HG03066 (cell line): ENCODE measurements at regions not wholly inside any gene's neighbourhood (a gene's known extent, or its start where the extent isn't known, plus 50 kb on each side); places are given as distances from the start of the nearest gene placed in this dataset.
"Not testable (repeated sequence)": the region's sequence is repeated elsewhere in the genome, so short reads cannot be mapped to it uniquely, and the experiment has no call there.

Source experiments
- ATAC-seq: cut with Tn5 transposase; IDR thresholded peaks from one replicate; pipeline ENCODE4 v1.9.1; 2021; ENCODE audit warnings: low read depth; ENCODE audit not compliant: unreplicated experiment

DNA sequence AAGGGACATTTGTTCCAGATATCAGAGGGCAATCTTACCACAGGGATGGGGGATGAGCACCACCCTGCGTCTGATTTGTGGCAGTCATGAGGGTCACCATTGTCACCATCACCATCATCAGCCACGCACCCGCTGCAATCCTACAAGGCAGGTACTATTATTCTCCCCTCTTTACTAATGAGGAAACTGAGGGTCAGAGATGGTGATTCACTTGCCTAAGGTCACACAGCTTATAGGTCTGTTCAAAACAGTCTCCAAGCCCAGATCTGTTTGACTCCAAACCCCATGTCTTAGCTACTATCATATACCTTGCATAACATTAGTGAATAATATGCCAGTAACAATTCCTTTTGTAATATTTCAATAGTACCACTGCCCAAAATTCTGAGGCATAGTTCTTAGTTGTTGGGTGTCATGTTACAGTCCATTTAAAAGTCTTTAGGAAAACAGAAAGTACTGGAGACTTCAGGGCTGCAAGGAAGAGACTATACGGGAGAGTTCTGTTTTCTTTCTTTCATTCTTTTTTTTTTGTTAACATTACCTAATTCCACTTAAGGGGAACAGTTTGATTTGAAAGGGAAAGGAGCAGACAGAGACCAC lies 166.4 kb downstream of the C16orf95 start:
- ATAC-seq: no peak

DNA sequence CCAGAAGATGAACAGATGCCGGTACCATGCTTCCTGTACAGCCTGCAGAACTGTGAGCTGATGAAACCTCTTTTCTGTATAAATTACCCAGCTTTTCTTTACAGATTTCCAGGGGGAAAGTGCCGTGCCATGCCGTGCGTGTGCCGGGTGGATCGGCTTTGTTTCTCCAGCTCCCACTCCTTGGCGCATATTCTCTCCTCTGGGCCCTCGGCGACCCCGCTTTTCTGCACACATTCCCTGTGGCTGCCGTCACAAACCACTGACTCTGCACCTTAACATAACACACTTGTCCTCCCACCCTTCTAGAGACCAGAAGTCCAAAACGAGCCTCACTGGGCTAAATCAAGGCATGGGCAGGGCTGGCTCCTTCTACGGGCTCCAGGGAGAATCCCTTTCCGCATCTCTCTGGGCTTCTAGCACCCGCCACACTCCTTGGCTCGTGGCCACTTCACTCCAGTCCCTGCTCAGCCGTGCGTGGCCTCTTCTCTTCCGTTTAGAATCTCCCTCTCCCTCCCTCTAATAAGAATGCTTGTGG lies 164.9 kb downstream of the C16orf95 start:
- ATAC-seq: no peak

DNA sequence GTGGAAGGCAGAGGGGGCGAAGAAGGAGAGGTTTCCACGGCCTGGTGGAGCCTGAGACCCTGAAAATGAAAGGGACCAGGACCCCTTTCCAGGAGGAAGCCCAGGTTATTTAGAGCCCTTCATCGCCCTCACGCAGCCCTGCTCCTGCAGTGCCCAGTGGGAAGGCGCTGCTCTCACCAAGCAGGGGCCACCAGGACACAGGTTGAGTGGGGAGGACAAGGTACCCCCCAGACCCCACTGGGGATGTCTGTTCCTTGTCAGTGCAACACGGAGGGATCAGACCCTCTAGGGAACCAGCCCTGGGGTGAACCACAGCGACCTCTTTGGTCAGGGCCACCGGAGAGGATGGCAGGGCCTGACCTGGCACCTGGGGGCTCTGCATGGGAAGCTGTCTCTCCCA lies 163.9 kb downstream of the C16orf95 start:
- no peak for ATAC-seq

DNA sequence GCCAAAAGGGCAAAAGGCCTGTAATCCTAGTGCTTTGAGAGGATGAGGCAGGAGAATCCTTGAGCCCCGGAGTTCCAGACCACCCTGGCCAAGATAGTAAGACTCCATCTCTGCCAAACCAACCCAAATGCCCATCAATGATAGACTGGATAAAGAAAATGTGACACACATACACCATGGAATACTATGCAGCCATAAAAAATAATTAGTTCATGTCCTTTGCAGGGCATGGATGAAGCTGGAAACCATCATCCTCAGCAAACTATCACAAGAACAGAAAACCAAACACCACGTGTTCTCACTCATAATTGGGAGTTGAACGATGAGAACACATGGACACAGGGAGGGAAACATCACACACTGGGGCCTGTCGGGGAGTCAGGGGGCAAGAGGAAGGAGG lies 161.9 kb downstream of the C16orf95 start:
- ATAC-seq: not testable (repeated sequence)

DNA sequence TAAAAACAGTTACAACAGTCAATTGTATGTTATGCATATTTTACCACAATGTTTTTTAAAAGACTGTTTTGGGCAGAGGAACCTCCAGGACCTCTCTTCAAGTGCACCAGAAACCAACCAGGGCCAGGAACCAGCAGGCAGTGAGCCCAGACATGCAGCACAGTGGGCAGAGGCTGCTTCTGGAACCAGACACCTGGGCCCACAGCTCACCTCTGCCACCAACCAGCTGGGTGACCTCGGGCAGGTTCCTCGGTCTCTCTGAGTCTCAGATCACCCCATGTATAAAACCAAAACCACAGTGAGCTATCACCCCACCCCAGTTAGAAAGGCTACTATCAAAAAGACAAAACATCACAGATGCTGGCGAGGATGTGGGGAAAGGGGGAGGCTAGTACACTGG lies 161.0 kb downstream of the C16orf95 start:
- ATAC-seq: no peak

DNA sequence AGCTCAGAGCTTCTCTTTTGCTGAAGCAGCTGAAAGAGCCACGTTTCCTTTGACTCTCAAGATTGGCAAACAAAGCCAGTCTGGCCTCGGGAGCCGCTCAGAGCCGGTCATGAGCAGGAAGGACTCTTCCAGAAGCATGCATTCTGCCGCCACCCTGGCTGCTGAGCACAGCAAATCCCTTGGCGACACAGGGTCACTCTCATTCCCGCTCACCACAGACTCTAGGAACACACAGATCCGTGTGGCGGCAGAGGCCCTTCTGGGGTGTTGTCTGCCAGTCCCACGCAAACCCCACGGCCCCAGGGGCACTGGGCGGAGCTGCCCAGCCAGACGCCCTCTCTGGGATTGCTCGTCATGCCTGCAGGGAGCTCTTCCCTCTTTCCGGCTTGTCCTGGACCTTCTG lies 157.0 kb downstream of the C16orf95 start:
- ATAC-seq: no peak

DNA sequence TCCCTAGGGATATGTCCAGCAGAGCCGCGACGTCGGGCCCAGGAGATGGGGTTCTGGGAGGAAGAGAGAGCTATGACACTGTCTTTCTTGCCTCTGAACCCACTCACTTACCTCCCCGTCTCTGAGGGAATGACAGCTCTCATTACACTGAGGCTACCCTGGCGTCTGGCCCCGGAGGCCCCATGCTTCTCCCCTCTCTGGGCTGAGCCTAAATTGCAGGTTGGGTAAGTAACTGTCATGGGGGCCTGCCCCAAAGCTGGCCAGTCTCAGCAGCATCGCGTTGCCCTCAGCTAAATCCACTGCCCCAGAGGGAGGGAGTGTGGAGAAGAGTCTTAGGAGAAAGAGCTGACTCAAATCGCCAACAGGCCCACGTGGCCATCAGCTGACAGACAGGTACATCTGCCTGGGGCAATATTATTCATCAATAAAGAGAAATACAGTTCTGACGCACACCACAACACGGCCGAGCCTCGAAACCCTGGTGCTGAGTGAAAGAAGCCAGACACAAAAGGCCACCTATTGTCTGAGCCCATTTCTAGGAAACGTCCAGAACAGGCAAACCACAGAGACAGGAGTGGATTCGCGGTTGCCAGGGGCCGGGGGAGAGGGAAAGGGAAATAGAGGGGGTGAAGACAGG lies 156.4 kb downstream of the C16orf95 start:
- ATAC-seq: no peak

DNA sequence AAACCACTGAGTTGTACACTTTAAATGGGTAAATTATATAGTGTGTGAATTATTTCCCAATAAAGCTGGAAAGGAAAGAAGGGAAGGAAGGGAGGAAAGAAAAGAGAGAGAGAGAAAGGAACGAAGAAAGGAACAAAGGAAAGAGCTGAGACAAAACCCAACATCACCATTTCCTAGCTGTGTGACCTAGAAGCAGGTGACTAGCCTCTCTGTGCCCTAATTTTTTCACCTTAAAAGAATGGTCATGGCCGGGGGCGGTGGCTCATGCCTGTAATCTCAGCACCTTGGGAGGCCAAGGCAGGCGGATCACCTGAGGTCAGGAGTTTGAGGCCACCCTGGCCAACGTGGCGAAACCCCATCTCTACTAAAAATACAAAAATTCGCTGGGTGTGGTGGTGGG lies 155.8 kb downstream of the C16orf95 start:
- not testable (repeated sequence) for ATAC-seq

DNA sequence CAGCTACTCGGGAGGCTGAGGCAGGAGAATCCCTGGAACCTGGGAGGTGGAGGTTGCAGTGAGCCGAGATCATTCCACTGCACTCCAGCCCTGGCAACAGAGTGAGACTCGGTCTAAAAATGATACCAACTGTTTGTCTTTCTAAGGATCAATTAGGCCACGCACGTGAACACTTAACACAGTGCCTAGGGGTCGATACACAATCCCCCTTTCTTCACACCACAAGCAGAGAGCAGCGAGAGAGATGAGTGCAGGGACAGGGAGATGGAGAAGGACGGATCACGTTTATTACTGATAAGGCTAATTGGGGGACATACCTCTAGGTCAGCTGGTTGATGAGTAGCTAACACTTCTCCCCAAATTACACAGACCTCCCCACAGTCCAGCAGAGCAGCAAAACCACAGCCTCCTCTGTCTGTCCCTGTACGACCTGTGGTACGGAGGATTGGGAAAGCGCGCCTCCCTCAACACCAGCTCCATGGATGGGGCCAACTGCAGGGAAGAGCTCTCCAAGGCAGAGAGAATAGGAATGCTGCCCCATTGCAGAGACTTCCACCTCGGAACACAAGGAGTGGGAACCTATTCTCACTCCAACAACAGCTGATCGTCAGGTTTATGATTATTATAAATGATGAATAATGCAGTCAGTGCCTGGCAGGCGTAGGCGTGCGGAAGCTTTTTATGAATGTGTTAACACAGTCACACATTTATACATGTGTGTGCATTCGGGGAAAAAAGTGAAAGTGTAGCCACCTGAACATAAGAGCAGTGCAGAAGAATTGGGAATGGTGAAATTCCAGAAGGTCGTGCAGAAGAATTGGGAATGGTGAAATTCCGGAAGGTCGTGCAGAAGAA lies 155.1 kb downstream of the C16orf95 start:
- ATAC-seq: no peak

DNA sequence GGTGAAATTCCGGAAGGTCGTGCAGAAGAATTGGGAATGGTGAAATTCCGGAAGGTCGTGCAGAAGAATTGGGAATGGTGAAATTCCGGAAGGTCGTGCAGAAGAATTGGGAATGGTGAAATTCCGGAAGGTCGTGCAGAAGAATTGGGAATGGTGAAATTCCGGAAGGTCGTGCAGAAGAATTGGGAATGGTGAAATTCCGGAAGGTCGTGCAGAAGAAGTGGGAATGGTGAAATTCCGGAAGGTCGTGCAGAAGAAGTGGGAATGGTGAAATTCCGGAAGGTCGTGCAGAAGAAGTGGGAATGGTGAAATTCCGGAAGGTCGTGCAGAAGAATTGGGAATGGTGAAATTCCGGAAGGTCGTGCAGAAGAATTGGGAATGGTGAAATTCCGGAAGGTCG lies 154.4 kb downstream of the C16orf95 start:
- ATAC-seq: not testable (repeated sequence)

DNA sequence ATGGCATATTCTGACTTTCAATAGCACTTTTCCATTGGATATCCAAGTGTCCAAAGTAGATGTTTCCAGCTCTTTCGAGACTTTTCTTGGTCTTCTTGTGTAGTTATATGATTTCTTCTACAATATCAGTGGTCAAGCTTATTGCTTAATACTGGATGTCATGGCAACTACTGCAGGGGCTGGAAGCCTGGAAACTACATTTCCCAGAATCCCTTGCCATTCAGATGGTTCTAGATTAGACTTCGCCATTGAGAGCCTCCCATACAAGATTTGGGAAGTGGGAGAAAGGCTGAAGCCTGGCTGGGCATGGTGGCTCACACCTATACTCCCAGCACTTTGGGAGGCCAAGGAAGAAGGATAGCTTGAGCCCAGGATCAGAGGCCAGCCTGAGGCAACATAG lies 153.6 kb downstream of the C16orf95 start:
- ATAC-seq: no peak

DNA sequence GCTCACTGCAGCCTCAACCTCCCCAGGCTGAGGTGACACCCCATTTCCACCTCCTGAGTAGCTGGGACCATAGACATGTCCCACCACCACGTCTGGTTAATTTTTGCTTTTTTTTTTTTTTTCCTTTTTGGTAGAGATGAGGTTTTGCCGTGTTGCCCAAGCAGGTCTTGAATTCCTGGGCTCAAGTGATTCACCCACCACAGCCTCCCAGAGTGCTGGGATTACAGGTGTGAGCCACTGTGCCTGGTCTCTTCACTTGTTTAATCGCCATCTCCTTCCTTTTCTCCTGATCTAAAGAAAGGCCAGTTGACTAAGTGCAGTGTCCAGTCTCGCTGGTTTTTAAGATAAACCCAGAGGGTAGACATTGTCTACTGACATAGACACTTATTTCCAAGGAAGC lies 152.0 kb downstream of the C16orf95 start:
- no peak for ATAC-seq

DNA sequence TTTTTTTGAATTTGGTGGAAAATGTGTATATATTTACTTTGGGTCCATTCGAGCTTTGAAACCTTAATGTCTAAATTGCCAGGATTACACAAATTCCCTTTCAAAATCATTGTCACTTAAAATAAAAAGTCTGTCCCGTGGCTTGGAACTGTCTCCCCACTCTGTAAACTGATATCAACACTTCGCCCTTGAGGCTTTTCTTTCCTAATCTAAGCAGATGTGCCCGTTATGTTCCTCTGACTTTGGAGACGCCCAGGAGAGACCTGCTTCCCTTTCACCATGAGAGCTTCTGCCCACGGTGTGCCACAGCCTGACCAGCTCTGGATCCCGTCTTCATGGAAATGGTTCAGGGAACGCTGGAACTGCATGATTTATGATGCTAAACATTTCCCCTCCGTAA lies 151.3 kb downstream of the C16orf95 start:
- no peak for ATAC-seq

DNA sequence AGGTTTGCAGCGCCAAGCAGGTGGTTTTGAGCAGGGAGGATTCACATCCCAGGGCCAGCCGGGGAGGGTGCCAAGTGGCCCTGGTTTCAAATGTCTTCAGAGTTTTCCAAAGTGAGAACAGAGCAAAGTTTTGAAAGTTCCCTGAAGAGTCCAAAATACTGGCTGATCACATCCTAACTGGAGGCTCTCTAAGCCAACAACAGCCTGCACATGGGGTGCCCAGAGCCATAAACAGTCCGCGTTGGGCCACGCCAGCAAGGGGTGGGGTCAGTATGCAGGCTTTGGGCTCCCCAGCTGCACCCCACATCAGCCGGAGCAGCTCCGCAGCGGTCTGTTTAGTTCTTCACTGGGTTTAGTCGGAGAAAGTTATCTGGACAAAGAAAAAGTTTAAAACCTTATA lies 150.9 kb downstream of the C16orf95 start:
- no peak for ATAC-seq

DNA sequence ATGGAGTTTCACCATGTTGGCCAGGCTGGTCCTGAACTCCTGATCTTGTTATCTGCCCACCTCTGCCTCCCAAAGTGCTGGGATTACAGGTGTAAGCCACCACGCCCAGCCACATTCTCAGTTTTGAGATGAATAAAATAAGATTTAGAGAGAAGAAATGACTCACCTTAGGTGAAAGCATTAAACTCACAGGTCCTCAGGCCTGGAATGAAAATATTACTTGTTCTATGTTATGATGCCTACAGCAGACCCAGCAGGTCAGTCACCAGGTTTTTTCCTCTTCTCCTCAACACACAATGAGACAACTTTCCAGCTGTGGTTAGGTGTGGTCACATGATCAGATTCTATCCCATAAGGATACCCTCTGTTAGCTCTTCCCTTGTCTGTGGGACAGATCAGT lies 150.3 kb downstream of the C16orf95 start:
- ATAC-seq: no peak

DNA sequence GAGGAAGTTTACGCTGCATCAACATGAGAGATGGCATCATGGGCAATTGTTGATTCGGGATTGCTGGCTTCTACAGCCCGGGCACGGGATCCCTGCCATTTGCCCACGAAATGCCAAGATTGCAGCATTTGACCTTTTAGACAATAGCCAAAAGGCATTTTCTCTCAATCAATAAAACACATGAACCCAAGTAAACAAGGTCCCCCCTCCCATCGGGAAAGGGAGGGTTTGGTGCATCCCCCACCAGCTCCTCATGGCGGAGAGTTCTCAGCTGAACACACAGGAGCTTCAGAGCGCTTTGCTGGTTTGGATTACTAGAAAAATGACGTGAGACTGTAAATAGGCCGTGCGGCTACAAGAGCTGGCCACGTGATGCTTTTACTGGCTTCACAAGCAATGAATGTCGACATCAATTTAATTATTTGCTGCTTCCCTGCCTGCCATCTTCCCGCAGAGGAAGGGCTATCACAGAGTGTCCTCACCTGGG lies 147.6 kb downstream of the C16orf95 start:
- no peak for ATAC-seq

DNA sequence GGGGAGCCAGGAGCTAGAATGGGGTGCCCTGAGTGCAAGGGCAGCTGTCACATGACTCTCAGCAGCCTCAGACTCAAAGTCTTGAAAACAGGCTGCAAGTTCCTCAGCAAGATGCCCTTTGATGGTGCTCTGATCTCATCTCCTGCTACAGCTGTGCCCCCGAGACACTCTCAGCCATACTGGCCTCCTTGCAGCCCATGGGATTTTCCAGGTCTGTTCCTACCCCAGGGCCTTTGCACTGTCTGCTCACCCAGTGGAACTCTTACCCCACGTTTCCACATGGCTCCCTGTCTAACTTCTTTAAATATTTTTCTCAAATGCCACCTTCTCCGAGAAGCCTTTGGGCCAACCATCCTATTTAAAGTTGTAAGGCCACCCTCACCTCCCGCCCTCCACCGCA lies 146.9 kb downstream of the C16orf95 start:
- ATAC-seq: no peak

DNA sequence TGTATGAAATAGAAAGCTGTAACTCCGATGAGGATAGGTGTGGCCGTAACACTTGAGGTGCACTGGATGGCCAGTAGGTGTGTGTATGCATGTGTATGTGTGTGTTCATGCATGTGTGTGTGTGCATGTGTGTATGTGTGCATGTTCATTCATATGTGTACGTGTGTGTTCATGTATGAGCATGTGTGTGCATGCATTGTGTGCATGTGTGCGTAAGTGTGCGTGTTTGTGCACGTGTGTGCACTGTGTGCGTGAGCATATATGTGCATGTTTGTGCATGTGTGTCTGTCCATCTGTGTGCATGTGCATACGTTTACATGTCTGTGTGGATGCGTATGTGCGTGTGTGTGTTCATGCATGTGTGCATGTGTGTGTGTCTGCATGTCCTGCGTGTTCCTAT lies 145.5 kb downstream of the C16orf95 start:
- ATAC-seq: no peak

DNA sequence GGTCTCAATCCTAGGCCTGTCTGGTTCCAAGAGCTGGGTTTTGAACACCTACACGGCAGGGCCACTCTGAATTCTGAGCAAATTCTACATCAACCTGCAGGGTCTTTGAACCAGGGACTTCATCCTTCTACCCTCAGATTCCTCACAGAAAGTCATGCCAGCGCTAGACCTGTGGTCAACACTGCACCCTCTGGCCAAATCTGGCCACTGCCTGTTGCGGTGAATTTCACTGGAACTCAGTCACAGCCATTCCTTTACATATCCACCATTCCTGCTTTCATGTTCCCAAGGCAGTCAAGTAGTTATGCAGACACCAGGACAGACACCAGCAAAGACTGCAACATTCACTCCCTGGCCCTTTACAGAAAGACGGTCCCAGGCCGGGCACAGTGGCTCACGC lies 144.6 kb downstream of the C16orf95 start:
- ATAC-seq: no peak

DNA sequence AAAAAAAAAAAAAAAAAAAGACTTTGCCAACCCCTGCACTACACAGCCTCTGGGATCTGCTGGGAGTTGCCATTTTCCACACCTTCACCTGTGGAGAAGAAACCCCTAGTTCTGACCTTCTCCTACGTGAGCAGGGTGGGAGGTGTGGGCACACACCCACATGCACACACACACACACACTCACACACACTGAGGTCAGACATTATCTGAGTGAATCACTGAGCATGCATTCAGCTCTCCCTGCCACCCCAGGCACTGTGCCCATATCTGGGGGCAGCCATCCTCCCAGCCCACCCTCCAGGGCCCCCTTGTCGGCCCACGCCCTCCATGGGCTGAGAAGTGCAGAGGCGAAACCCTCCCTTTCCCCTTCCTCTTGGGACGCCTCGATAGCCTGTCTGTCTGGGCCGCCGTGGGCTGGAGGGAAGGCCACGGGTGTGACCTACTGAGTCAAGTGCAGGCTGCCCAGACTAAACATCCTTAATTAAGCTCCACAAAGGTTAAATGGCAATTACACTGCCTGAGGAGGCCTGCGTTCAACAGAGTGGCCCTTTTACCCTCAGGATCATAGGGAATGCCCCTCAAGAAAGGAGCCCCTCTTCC lies 143.8 kb downstream of the C16orf95 start:
- no peak for ATAC-seq

DNA sequence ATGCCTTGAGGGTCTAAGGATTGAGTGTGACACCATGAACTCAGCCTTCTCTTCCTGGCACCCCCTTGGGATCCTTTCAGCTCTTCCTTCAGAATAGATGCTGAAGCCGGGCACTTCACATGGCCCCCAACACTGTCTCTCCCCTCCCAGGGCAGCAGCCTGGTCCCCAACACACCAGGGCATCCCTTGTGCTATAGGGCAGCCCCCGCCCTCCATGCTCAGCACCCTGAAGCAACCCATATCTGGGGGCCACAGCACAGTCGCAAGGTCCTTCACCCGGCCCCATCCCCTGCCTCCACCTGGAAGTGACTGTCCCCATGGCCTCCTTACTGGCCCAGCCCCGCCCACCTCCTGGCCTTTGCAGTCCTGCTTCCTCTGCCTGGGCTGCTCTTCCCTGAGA lies 143.1 kb downstream of the C16orf95 start:
- ATAC-seq: no peak
